Sigmoid colon (tissue), 6 donors: ENCODE measurements at regions not wholly inside any gene's neighbourhood (a gene's known extent, or its start where the extent isn't known, plus 50 kb on each side); places are given as distances from the start of the nearest gene placed in this dataset.

Source experiments
- DNase-seq: peaks from one replicate; pipeline ENCODE4 v3.0.0-alpha.2; 2019
- H3K27ac ChIP-seq, 4 donors: fragments of 200-600 bp; sonication (generic); one replicate each; pipeline ENCODE4 v1.5.1; 2016 to 2019; ENCODE audit warnings: mild to moderate bottlenecking in 1 of 4
- H3K27me3 ChIP-seq, 3 donors: fragments of 200-600 bp; sonication (generic); one replicate each; pipeline ENCODE4 v1.5.1; 2019; ENCODE audit warnings: mild to moderate bottlenecking in 1 of 3
- H3K36me3 ChIP-seq, 4 donors: fragments of 200-600 bp; sonication (generic); one replicate each; pipeline ENCODE4 v1.5.1; 2016 to 2019
- H3K4me1 ChIP-seq, 4 donors: fragments of 200-600 bp; sonication (generic); one replicate each; pipeline ENCODE4 v1.5.1; 2017 to 2019
- H3K4me3 ChIP-seq, 4 donors: fragments of 200-600 bp; sonication (generic); one replicate each; pipeline ENCODE4 v1.5.1; 2017 to 2019; ENCODE audit warnings: mild to moderate bottlenecking in 2 of 4, moderate library complexity in 1 of 4
- H3K9me3 ChIP-seq, 4 donors: fragments of 200-600 bp in 3 of 4; sonication (generic) in 3 of 4; one replicate each; pipeline versions ENCODE4 v1.5.1 to v1.6.1; 2013 to 2019
- CTCF ChIP-seq, 4 experiments: fragments of 450-650 bp in 3 of 4; fragments of 200-600 bp in 1 of 4; IDR thresholded peaks; one replicate each; pipeline ENCODE4 v1.5.1; 2016 to 2019; ENCODE audit warnings: antibody characterized with exemption in 4 of 4, mild to moderate bottlenecking in 3 of 4, moderate library complexity in 2 of 4
- EP300 ChIP-seq, 4 donors: sonication (generic); formaldehyde crosslinking; IDR thresholded peaks; one replicate each; pipeline ENCODE4 v1.6.1; 2017; ENCODE audit warnings: antibody characterized with exemption in 4 of 4
- POLR2A ChIP-seq, 2 donors: fragments of 450-650 bp; IDR thresholded peaks; one replicate each; pipeline ENCODE4 v1.6.1; 2016; ENCODE audit warnings: antibody characterized with exemption in 2 of 2, mild to moderate bottlenecking in 2 of 2, moderate library complexity in 2 of 2
- POLR2AphosphoS5 ChIP-seq, 4 donors: sonication (generic); formaldehyde crosslinking; IDR thresholded peaks; one replicate each; pipeline ENCODE4 v1.6.1; 2017; ENCODE audit warnings: antibody characterized with exemption in 4 of 4
- WGBS, 2 donors: extraction: QIAGEN DNeasy Blood & Tissue Kit; methylation state at CpG; one replicate each; pipeline ENCODE4 v1.1.7; 2013; 5-methylcytosine and 5-hydroxymethylcytosine counted together
- intact Hi-C: fragments of 100-400 bp; cut with DNase I; formaldehyde crosslinking; loops from one replicate; pipeline ENCODE4 v1.15.1; 2023
- donor health status: healthy with polysubstance abuse.
- donor health status: healthy.

GRCh38 chr4:34193451-34194154, 2050.7 kb downstream of the ARAP2 start:
- Histone ChIP-seq H3K36me3 (no peaks in the 10 kb centered on the region), H3K9me3 (no peaks in the 10 kb centered on the region), H3K27ac (no peak overlapping the region), H3K27me3 (no peaks in the 10 kb centered on the region), H3K4me1 (no peaks in the 10 kb centered on the region), H3K4me3 (no peak overlapping the region)
- WGBS, 2 donors, result 68 to 73% methylated on average over 5 of the region's 5 CpGs
- no peak for DNase-seq
- intact Hi-C loops, result no loop called here
- no peak for TF ChIP-seq CTCF (IDR thresholded peaks at IDR 0.05)
- TF ChIP-seq POLR2A (IDR thresholded peaks at IDR 0.05), result no peak

GRCh38 chr4:34194585-34194984, 2049.7 kb downstream of the ARAP2 start:
- intact Hi-C loops, result no loop called here
- H3K27me3 ChIP-seq, result no peaks in the 10 kb centered on the region

GRCh38 chr4:34196375-34196774, 2047.9 kb downstream of the ARAP2 start:
- 67 to 75% methylated on average over 2 of the region's 2 CpGs for WGBS, 2 donors
- no peak for TF ChIP-seq EP300 (IDR thresholded peaks at IDR 0.05)
- TF ChIP-seq POLR2A (IDR thresholded peaks at IDR 0.05), result no peak
- no peak for TF ChIP-seq CTCF (IDR thresholded peaks at IDR 0.05)
- TF ChIP-seq POLR2AphosphoS5 (IDR thresholded peaks at IDR 0.05), result no peak
- intact Hi-C loops, result no loop called here

More at GRCh38 chr4:34194585-34194984, 2049.7 kb downstream of the ARAP2 start:
- 87 to 92% methylated on average over 2 of the region's 2 CpGs for WGBS, 2 donors
- TF ChIP-seq CTCF (IDR thresholded peaks at IDR 0.05), result no peak
- TF ChIP-seq POLR2A (IDR thresholded peaks at IDR 0.05), result no peak
- TF ChIP-seq POLR2AphosphoS5 (IDR thresholded peaks at IDR 0.05), result no peak
- no peak for TF ChIP-seq EP300 (IDR thresholded peaks at IDR 0.05)
- Histone ChIP-seq H3K9me3 (no peaks in the 10 kb centered on the region), H3K27ac (no peak overlapping the region), H3K4me1 (no peaks in the 10 kb centered on the region), H3K4me3 (no peak overlapping the region), H3K36me3 (no peaks in the 10 kb centered on the region)
- DNase-seq, result no peak

GRCh38 chr4:34198966-34199365, 2045.3 kb downstream of the ARAP2 start:
- Histone ChIP-seq H3K36me3 (no peaks in the 10 kb centered on the region), H3K27ac (no peak overlapping the region), H3K9me3 (peaks cover 0 to 4% (median 0%) of the 10 kb centered on the region in 4 donors), H3K27me3 (no peaks in the 10 kb centered on the region), H3K4me1 (no peaks in the 10 kb centered on the region), H3K4me3 (no peak overlapping the region)
- DNase-seq, result no peak
- 82 to 91% methylated on average over 1 of the region's 1 CpG for WGBS, 2 donors
- intact Hi-C loops, result no loop called here
- TF ChIP-seq POLR2A (IDR thresholded peaks at IDR 0.05) (no peak), CTCF (IDR thresholded peaks at IDR 0.05) (no peak), EP300 (IDR thresholded peaks at IDR 0.05) (no peak), POLR2AphosphoS5 (IDR thresholded peaks at IDR 0.05) (no peak)

More at GRCh38 chr4:34196375-34196774, 2047.9 kb downstream of the ARAP2 start:
- DNase-seq, result no peak
- Histone ChIP-seq H3K9me3 (no peaks in the 10 kb centered on the region), H3K27me3 (no peaks in the 10 kb centered on the region), H3K36me3 (no peaks in the 10 kb centered on the region), H3K4me3 (no peak overlapping the region), H3K4me1 (no peaks in the 10 kb centered on the region), H3K27ac (no peak overlapping the region)

- H3K4me3 ChIP-seq, result no peak overlapping the region
- no peaks in the 10 kb centered on the region for H3K36me3 ChIP-seq
- peaks cover 0 to 4% (median 0%) of the 10 kb centered on the region in 4 donors for H3K9me3 ChIP-seq
- DNase-seq, result no peak
- intact Hi-C loops, result no loop called here
- no peak for TF ChIP-seq POLR2AphosphoS5 (IDR thresholded peaks at IDR 0.05)
- no peak for TF ChIP-seq EP300 (IDR thresholded peaks at IDR 0.05)
- TF ChIP-seq POLR2A (IDR thresholded peaks at IDR 0.05), result no peak
- TF ChIP-seq CTCF (IDR thresholded peaks at IDR 0.05), result no peak
- H3K27ac ChIP-seq, result no peak overlapping the region
- WGBS, 2 donors, result 77 to 90% methylated on average over 2 of the region's 2 CpGs
- no peaks in the 10 kb centered on the region for H3K4me1 ChIP-seq
- no peaks in the 10 kb centered on the region for H3K27me3 ChIP-seq
These were observed 2043.8 kb downstream of the ARAP2 start for GRCh38 chr4:34200535-34200934.
